Tibial artery (tissue), 4 donors: ENCODE measurements at regions not wholly inside any gene's neighbourhood (a gene's known extent, or its start where the extent isn't known, plus 50 kb on each side); places are given as distances from the start of the nearest gene placed in this dataset.

ENCODE experiments used
- DNase-seq, 2 donors: peaks; one replicate each; pipeline ENCODE4 v3.0.0-alpha.2; 2019
- H3K27ac ChIP-seq, 2 donors: fragments of 200-600 bp; sonication (generic) in 1 of 2; 1 replicate in 1 of 2; 2 replicates in 1 of 2; pipeline ENCODE4 v1.5.1; 2018 to 2019; ENCODE audit warnings: mild to moderate bottlenecking in 1 of 2
- H3K27me3 ChIP-seq, 2 donors: fragments of 200-600 bp; sonication (generic) in 1 of 2; one replicate each; pipeline versions ENCODE4 v1.5.1 to v1.6.0; 2016 to 2019
- H3K36me3 ChIP-seq, 3 donors: fragments of 200-600 bp; sonication (generic) in 2 of 3; one replicate each; pipeline ENCODE4 v1.5.1; 2016 to 2019; ENCODE audit warnings: mild to moderate bottlenecking in 2 of 3
- H3K4me1 ChIP-seq, 4 donors: fragments of 200-600 bp; sonication (generic) in 2 of 4; 1 replicate in 3 of 4; 2 replicates in 1 of 4; pipeline ENCODE4 v1.5.1; 2016 to 2019
- H3K4me3 ChIP-seq, 2 donors: fragments of 200-600 bp; sonication (generic) in 1 of 2; 1 replicate in 1 of 2; 2 replicates in 1 of 2; pipeline ENCODE4 v1.5.1; 2018 to 2019; ENCODE audit warnings: mild to moderate bottlenecking in 2 of 2
- H3K9me3 ChIP-seq, 3 donors: fragments of 200-600 bp; sonication (generic) in 1 of 3; one replicate each; pipeline ENCODE4 v1.5.1; 2016 to 2019
- CTCF ChIP-seq, 2 experiments: fragments of 200-600 bp in 1 of 2; fragments of 450-650 bp in 1 of 2; IDR thresholded peaks; one replicate each; pipeline ENCODE4 v1.5.1; 2017 to 2019; ENCODE audit warnings: antibody characterized with exemption in 2 of 2, mild to moderate bottlenecking in 1 of 2, moderate library complexity in 1 of 2
- intact Hi-C: fragments of 100-400 bp; cut with DNase I; formaldehyde crosslinking; loops from one replicate; pipeline ENCODE4 v1.15.0; 2023; ENCODE audit warnings: low total_unique reads

GRCh38 chr9:80926611-80927010 is 762.7 kb downstream of the TLE1 start:
- intact Hi-C loops = no loop called here
- H3K4me1 ChIP-seq = no peaks in the 10 kb centered on the region
- H3K27ac ChIP-seq = no peak overlapping the region
- no peak overlapping the region for H3K4me3 ChIP-seq
- H3K27me3 ChIP-seq = no peaks in the 10 kb centered on the region
- DNase-seq = no peak
- TF ChIP-seq CTCF (IDR thresholded peaks at IDR 0.05) = no peak
- no peaks in the 10 kb centered on the region for H3K9me3 ChIP-seq
- no peaks in the 10 kb centered on the region for H3K36me3 ChIP-seq

- Histone ChIP-seq H3K27ac (no peak overlapping the region), H3K4me3 (no peak overlapping the region), H3K36me3 (no peaks in the 10 kb centered on the region), H3K9me3 (peaks cover 0 to 5% (median 3%) of the 10 kb centered on the region in 3 donors), H3K4me1 (no peaks in the 10 kb centered on the region), H3K27me3 (no peaks in the 10 kb centered on the region)
- no peak for DNase-seq
- TF ChIP-seq CTCF (IDR thresholded peaks at IDR 0.05) = no peak
- intact Hi-C loops = no loop called here
These were observed 766.8 kb downstream of the TLE1 start for GRCh38 chr9:80922544-80922943.

DNA sequence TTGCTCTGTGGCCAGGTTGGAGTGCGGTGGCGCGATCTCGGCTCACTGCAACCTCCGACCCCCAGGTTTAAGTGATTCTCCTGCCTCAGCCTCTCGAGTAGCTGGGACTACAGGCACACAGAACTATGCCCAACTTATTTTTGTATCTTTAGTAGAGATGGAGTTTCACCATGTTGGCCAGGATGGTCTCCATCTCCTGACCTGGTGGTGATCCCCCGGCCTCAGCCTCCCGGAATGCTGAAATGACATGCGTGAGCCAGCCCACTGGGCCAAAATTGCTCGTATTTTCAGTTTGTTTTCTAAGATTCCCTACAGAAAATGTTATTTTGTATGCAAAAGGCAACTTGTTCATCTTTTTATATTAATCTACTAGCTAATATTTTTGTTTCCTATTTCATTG is 782.6 kb downstream of the TLE1 start:
- H3K9me3 ChIP-seq = no peaks in the 10 kb centered on the region
- intact Hi-C loops = no loop called here

GRCh38 chr9:80899208-80899607 is 790.1 kb downstream of the TLE1 start:
- intact Hi-C loops = no loop called here
- no peaks in the 10 kb centered on the region for H3K4me1 ChIP-seq
- H3K27ac ChIP-seq = no peak overlapping the region
- TF ChIP-seq CTCF (IDR thresholded peaks at IDR 0.05) = no peak
- H3K27me3 ChIP-seq = no peaks in the 10 kb centered on the region
- DNase-seq = no peak
- no peak overlapping the region for H3K4me3 ChIP-seq
- H3K9me3 ChIP-seq = peaks cover 0 to 8% (median 5%) of the 10 kb centered on the region in 3 donors
- no peaks in the 10 kb centered on the region for H3K36me3 ChIP-seq

More for the DNA sequence above, 782.6 kb downstream of the TLE1 start:
- TF ChIP-seq CTCF (IDR thresholded peaks at IDR 0.05) = no peak
- no peaks in the 10 kb centered on the region for H3K36me3 ChIP-seq
- no peaks in the 10 kb centered on the region for H3K4me1 ChIP-seq
- no peak for DNase-seq
- no peak overlapping the region for H3K27ac ChIP-seq
- H3K27me3 ChIP-seq = no peaks in the 10 kb centered on the region
- no peak overlapping the region for H3K4me3 ChIP-seq

DNA sequence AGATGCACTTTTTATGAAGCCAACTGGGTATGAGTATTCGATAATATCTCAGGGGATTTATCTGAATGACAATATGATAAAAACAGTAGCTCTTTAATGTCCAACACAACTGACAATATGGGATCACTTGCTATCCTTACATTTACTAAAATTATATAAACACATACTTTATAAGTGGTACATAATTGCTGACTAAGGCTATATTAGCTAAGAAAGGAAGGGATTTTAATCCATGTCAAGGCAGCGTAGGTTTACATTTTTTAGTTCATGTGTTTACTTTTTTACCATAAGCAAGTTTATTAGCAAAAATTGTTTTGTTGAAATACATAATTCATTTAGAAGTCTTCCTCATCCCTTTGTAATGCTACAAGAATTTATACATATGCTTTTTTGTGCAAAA is 796.2 kb downstream of the TLE1 start:
- H3K4me1 ChIP-seq = no peaks in the 10 kb centered on the region
- H3K4me3 ChIP-seq = no peak overlapping the region
- intact Hi-C loops = no loop called here
- TF ChIP-seq CTCF (IDR thresholded peaks at IDR 0.05) = no peak
- H3K36me3 ChIP-seq = no peaks in the 10 kb centered on the region
- H3K27me3 ChIP-seq = no peaks in the 10 kb centered on the region
- peaks cover 0 to 8% (median 5%) of the 10 kb centered on the region in 3 donors for H3K9me3 ChIP-seq
- no peak overlapping the region for H3K27ac ChIP-seq
- no peak for DNase-seq

GRCh38 chr9:80892703-80893102 is 796.6 kb downstream of the TLE1 start:
- Histone ChIP-seq H3K27me3 (no peaks in the 10 kb centered on the region), H3K9me3 (peaks cover 0 to 8% (median 5%) of the 10 kb centered on the region in 3 donors), H3K4me1 (no peaks in the 10 kb centered on the region), H3K27ac (no peak overlapping the region), H3K4me3 (no peak overlapping the region), H3K36me3 (no peaks in the 10 kb centered on the region)
- TF ChIP-seq CTCF (IDR thresholded peaks at IDR 0.05) = no peak
- DNase-seq = no peak
- intact Hi-C loops = no loop called here
